SH-SY5Y (cell line): ENCODE measurements at regions not wholly inside any gene's neighbourhood (a gene's known extent, or its start where the extent isn't known, plus 50 kb on each side); places are given as distances from the start of the nearest gene placed in this dataset.
A peak's percentile ranks its signal among the peaks of the same experiment; 100 is the strongest.

Source experiments
- GATA2 ChIP-seq: IDR thresholded peaks from 2 replicates; pipeline ENCODE4 v1.6.1; 2011; ENCODE audit warnings: mild to moderate bottlenecking, low read depth, low read length
- GATA3 ChIP-seq: IDR thresholded peaks from 2 replicates; pipeline ENCODE4 v1.6.1; 2011; ENCODE audit warnings: low read depth, mild to moderate bottlenecking, low read length, moderate library complexity

DNA sequence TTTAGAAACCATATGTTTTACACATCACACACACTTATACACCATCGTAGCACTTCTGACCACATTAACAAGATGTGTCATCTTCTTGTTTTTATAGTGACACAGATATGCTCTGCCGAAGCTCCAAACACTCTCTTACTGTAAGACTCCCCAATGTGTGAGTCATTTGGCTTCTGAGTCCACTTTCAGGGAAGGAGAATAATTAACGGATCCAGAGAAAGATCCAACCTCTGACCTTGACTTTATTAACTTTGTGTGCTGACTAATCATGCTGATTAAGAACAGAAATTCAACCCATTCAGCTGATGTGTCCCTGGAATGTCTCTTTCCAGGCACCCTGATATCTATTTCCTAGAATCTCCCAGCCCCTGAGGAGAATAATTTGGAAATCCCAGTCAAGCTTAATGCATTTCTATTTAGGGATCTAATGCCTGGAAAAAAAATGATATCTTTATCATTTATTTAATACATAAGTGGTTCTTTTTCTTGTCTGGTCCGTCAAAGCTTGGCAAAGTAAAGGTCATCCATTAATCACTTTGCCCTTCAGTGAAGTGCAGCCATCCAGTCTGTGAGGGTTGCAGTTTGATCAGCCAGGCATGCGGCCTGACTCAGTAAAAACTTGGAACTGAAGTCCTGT is 615.8 kb upstream of the SYT4 start:
- TF ChIP-seq GATA2 (peak; percentile 49; the same call in 1 of the 2 replicates), GATA3 (no peak)
